GM12891 (cell line): ENCODE measurements at regions not wholly inside any gene's neighbourhood (a gene's known extent, or its start where the extent isn't known, plus 50 kb on each side); places are given as distances from the start of the nearest gene placed in this dataset.

Experiments used
- DNase-seq: peaks from one replicate; pipeline ENCODE4 v3.0.0; 2011; ENCODE audit warnings: low spot score; ENCODE audit not compliant: insufficient read length
- FAIRE-seq: peaks from 2 replicates; lab custom pipeline; 2011; peaks lifted over from hg19 to GRCh38; lab: Jason Lieb, UNC
- PAX5 ChIP-seq: IDR thresholded peaks from 2 replicates; pipeline ENCODE4 v1.6.1; 2011; ENCODE audit warnings: low read length, moderate library complexity, mild to moderate bottlenecking; ENCODE audit not compliant: insufficient read depth, severe bottlenecking
- POLR2A ChIP-seq: IDR thresholded peaks from 2 replicates; pipeline ENCODE4 v1.6.1; 2011; ENCODE audit warnings: low read depth, low read length, control low read depth
- POLR2AphosphoS5 ChIP-seq: IDR thresholded peaks from 2 replicates; pipeline ENCODE4 v1.6.1; 2011; ENCODE audit warnings: low read depth, low read length, control low read depth
- POU2F2 ChIP-seq: IDR thresholded peaks from 2 replicates; pipeline ENCODE4 v1.6.1; 2011; ENCODE audit warnings: low read depth, mild to moderate bottlenecking, control low read depth, low read length, moderate library complexity
- SPI1 ChIP-seq: IDR thresholded peaks from 2 replicates; pipeline ENCODE4 v1.6.1; 2011; ENCODE audit warnings: low read depth, low read length, control low read depth
- TAF1 ChIP-seq: IDR thresholded peaks from 2 replicates; pipeline ENCODE4 v1.6.1; 2011; ENCODE audit warnings: low read depth, low read length, control low read depth

DNA sequence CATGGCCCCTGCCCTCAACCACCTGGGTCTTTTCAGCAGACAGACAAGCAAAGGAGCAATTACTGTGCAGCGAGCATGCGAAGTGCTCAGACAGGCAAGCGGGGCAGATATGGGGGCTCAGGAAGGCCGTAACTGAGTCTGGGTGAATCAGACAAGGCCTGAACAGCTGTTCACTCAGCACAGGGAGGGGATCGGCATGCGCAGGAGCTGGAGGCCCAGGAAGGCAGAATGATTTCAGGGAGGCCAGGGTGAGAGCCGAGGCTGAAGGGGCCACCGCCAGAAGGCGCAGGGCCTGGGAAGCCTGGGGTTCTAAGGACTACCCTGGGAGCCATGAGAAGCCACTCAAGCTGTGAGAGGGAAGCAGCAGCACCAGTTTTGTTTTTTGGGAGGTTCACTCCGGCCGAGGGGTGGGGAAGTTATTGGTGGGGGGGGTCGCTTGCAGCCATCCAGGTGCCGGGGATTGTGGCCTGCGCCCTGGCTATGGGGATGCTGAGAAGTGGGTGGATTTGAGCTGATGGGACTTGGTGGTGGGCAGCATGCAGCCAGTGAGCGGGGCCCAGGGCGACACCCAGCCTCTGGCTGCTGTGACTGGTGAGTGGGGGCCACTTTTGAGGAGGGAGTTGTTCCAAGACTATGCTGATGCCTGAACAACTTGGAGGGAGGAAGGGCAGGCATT, 132.2 kb downstream of the TSN start:
- DNase-seq: no peak
- FAIRE-seq: no peak
- TF ChIP-seq POLR2AphosphoS5: no peak
- no peak for TF ChIP-seq SPI1

DNA sequence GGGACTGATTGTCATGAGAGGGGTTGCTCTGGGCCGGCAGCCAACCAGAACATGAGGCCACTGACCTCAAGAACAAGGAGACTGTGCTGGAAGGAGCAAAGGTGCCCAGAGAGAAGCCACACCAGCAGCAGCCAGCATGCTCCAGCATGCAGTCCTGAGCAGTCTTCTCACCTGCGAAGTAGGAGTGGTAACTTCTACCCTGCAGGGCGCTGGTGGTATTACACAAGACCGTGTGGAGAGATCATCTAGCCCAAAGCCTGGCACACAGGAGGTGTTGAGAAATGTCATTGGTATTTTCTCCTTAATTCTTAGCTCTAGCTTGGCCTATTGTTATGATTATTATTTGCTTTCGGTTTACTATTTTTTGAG, 132.7 kb downstream of the TSN start:
- TF ChIP-seq POLR2AphosphoS5 (no peak), SPI1 (no peak), POU2F2 (no peak), POLR2A (no peak), PAX5 (no peak), TAF1 (no peak)
- peak; percentile 85 for FAIRE-seq

GRCh38 chr2:121890041-121890440, 134.6 kb downstream of the TSN start:
- FAIRE-seq: no peak
- TF ChIP-seq POU2F2 (no peak), PAX5 (no peak), SPI1 (no peak), POLR2A (no peak), POLR2AphosphoS5 (no peak)

More for the DNA sequence above, 132.7 kb downstream of the TSN start:
- peak; percentile 50 for DNase-seq

GRCh38 chr2:121895723-121896571, 140.5 kb downstream of the TSN start:
- FAIRE-seq (no peak), DNase-seq (no peak)
- TF ChIP-seq TAF1: no peak
- no peak for TF ChIP-seq PAX5
- no peak for TF ChIP-seq POLR2AphosphoS5
- TF ChIP-seq POU2F2: no peak
- no peak for TF ChIP-seq POLR2A
- TF ChIP-seq SPI1: no peak

More at GRCh38 chr2:121890041-121890440, 134.6 kb downstream of the TSN start:
- DNase-seq: no peak

- DNase-seq (peak; percentile 72), FAIRE-seq (peak; percentile 57)
- TF ChIP-seq POLR2A (no peak), PAX5 (no peak)
Observed at GRCh38 chr2:121897335-121897970, 142.0 kb downstream of the TSN start.

GRCh38 chr2:121898483-121898882, 143.0 kb downstream of the TSN start:
- DNase-seq (no peak), FAIRE-seq (no peak)
- no peak for TF ChIP-seq POLR2A
- TF ChIP-seq POLR2AphosphoS5: no peak
- TF ChIP-seq POU2F2: no peak
- no peak for TF ChIP-seq SPI1
- no peak for TF ChIP-seq TAF1
- no peak for TF ChIP-seq PAX5

- no peak for DNase-seq
- TF ChIP-seq SPI1 (no peak), POLR2AphosphoS5 (no peak), POLR2A (no peak), TAF1 (no peak), POU2F2 (no peak), PAX5 (no peak)
- FAIRE-seq: no peak
Observed at GRCh38 chr2:121900391-121900790, 144.9 kb downstream of the TSN start.

GRCh38 chr2:121902171-121902591, 146.7 kb downstream of the TSN start:
- FAIRE-seq (no peak), DNase-seq (no peak)
- TF ChIP-seq SPI1: no peak
- no peak for TF ChIP-seq POU2F2
- no peak for TF ChIP-seq PAX5
- TF ChIP-seq POLR2AphosphoS5: no peak
- no peak for TF ChIP-seq TAF1
- no peak for TF ChIP-seq POLR2A

DNA sequence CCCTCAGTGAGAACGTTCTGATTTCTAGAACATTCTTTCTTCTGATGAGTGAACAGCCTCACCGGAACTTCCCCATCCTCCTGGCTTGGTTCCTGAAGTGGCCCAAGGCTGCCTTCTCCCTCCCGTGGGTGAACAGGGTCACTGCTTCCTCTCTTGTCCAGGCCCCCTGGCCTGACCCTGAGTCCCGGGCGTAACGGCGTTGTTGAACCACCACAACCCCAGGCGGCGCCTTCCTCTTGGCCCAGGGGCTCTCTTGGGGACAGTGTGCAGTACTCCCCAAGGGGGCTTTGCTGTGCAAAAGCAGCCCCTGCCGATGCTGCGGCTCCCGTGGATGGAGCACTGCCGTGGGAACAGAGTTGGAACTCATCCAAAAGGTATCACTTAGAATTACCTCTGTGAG, 147.2 kb downstream of the TSN start:
- DNase-seq (no peak), FAIRE-seq (no peak)
- TF ChIP-seq TAF1 (no peak), POLR2AphosphoS5 (no peak), PAX5 (no peak), POU2F2 (no peak), SPI1 (no peak), POLR2A (no peak)

DNA sequence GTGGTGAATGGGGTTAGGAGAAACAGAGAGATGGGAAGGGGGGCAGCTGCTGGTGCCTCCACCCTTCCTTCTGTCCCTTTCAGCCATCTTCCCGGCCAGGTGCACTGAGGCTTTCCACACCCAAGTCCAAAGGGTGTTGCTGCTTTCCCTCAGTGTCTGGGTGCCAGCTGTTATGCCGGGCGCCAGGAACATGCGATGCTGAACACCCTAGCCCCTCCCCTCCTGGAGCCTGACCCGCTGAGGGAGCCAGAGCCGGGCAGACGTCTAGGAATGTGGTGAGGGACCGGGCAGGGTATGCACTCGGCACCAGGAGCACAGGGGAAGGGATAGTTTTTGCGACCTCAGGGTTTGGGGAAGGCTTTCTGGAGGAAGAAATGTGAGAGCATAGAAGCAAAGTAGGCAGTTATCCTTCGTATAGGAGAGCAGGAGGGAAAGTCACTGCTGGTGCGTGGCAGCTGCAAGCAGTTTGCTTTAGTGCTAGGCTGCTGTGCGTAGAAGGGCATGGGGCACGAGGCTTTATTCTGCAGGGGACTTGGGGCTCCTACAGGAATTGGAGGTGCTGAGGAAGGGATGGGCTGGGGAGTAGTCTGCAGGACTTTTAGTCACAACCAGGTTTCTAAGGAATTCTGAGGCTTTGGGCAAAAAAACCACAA, 147.7 kb downstream of the TSN start:
- FAIRE-seq (no peak), DNase-seq (no peak)
- TF ChIP-seq POU2F2 (no peak), SPI1 (no peak), PAX5 (no peak), POLR2A (no peak), POLR2AphosphoS5 (no peak), TAF1 (no peak)
